ENCODE measurements at regions not wholly inside any gene's neighbourhood (a gene's known extent, or its start where the extent isn't known, plus 50 kb on each side); places are given as distances from the start of the nearest gene placed in this dataset.

- DNase-seq (ENCODE audit: low spot score in 2 of 2), result no peak
- H3K36me3 ChIP-seq, result no peaks in the 10 kb centered on the region
- 85% methylated on average over 3 of the region's 3 CpGs for WGBS
Measured at GRCh38 chr2:183375821-183376220, 251.6 kb downstream of the NUP35 start.

GRCh38 chr2:183383854-183384253, 259.6 kb downstream of the NUP35 start:
- Histone ChIP-seq H3K36me3 (no peaks in the 10 kb centered on the region), H3K4me3 (no peak overlapping the region), H3K27ac (no peak overlapping the region), H3K4me1 (no peaks in the 10 kb centered on the region), H3K9me3 (peaks cover 5% of the 10 kb centered on the region), H3K27me3 (no peaks in the 10 kb centered on the region)
- 87% methylated on average over 1 of the region's 1 CpG for WGBS
- no peak for DNase-seq (ENCODE audit: low spot score in 2 of 2)
- TF ChIP-seq EP300 (IDR thresholded peaks at IDR 0.05) (no peak), POLR2AphosphoS5 (IDR thresholded peaks at IDR 0.05) (no peak), CTCF (IDR thresholded peaks at IDR 0.05) (no peak), POLR2A (IDR thresholded peaks at IDR 0.05) (no peak)

More at GRCh38 chr2:183375821-183376220, 251.6 kb downstream of the NUP35 start:
- TF ChIP-seq POLR2AphosphoS5 (IDR thresholded peaks at IDR 0.05), result no peak
- TF ChIP-seq CTCF (IDR thresholded peaks at IDR 0.05), result no peak
- no peak for TF ChIP-seq POLR2A (IDR thresholded peaks at IDR 0.05)
- no peak for TF ChIP-seq EP300 (IDR thresholded peaks at IDR 0.05)
- Histone ChIP-seq H3K4me1 (no peaks in the 10 kb centered on the region), H3K27ac (no peak overlapping the region), H3K4me3 (no peak overlapping the region), H3K27me3 (no peaks in the 10 kb centered on the region), H3K9me3 (no peaks in the 10 kb centered on the region)

GRCh38 chr2:183389546-183390080, 265.4 kb downstream of the NUP35 start:
- Histone ChIP-seq H3K27me3 (no peaks in the 10 kb centered on the region), H3K9me3 (peaks cover 5% of the 10 kb centered on the region), H3K4me1 (no peaks in the 10 kb centered on the region), H3K4me3 (no peak overlapping the region), H3K36me3 (no peaks in the 10 kb centered on the region), H3K27ac (no peak overlapping the region)
- WGBS, result no CpG with 5 or more reads among the region's 2 CpGs
- DNase-seq (ENCODE audit: low spot score in 2 of 2), result no peak
- TF ChIP-seq POLR2A (IDR thresholded peaks at IDR 0.05), result no peak
- no peak for TF ChIP-seq POLR2AphosphoS5 (IDR thresholded peaks at IDR 0.05)
- no peak for TF ChIP-seq EP300 (IDR thresholded peaks at IDR 0.05)
- no peak for TF ChIP-seq CTCF (IDR thresholded peaks at IDR 0.05)

- Histone ChIP-seq H3K4me1 (no peaks in the 10 kb centered on the region), H3K4me3 (no peak overlapping the region), H3K27ac (no peak overlapping the region), H3K27me3 (no peaks in the 10 kb centered on the region), H3K36me3 (no peaks in the 10 kb centered on the region), H3K9me3 (peaks cover 5% of the 10 kb centered on the region)
- no peak for DNase-seq (ENCODE audit: low spot score in 2 of 2)
- no peak for TF ChIP-seq POLR2A (IDR thresholded peaks at IDR 0.05)
- no peak for TF ChIP-seq POLR2AphosphoS5 (IDR thresholded peaks at IDR 0.05)
- no peak for TF ChIP-seq CTCF (IDR thresholded peaks at IDR 0.05)
- no peak for TF ChIP-seq EP300 (IDR thresholded peaks at IDR 0.05)
- WGBS, result 100% methylated on average over 2 of the region's 4 CpGs
Measured at GRCh38 chr2:183390109-183390508, 265.9 kb downstream of the NUP35 start.

GRCh38 chr2:183404392-183404791, 280.1 kb downstream of the NUP35 start:
- WGBS, result 91% methylated on average over 4 of the region's 7 CpGs
- Histone ChIP-seq H3K4me3 (no peak overlapping the region), H3K9me3 (no peaks in the 10 kb centered on the region), H3K27ac (no peak overlapping the region), H3K27me3 (no peaks in the 10 kb centered on the region), H3K4me1 (no peaks in the 10 kb centered on the region), H3K36me3 (no peaks in the 10 kb centered on the region)
- no peak for DNase-seq (ENCODE audit: low spot score in 2 of 2)
- TF ChIP-seq CTCF (IDR thresholded peaks at IDR 0.05) (no peak), EP300 (IDR thresholded peaks at IDR 0.05) (no peak), POLR2AphosphoS5 (IDR thresholded peaks at IDR 0.05) (no peak), POLR2A (IDR thresholded peaks at IDR 0.05) (no peak)

Measured in suprapubic skin (tissue), 4 donors.